GM19438 (cell line): ENCODE measurements at regions not wholly inside any gene's neighbourhood (a gene's known extent, or its start where the extent isn't known, plus 50 kb on each side); places are given as distances from the start of the nearest gene placed in this dataset.

Source experiments
- ATAC-seq: cut with Tn5 transposase; IDR thresholded peaks from one replicate; pipeline ENCODE4 v1.9.1; 2021; ENCODE audit warnings: low read depth; ENCODE audit not compliant: unreplicated experiment

DNA sequence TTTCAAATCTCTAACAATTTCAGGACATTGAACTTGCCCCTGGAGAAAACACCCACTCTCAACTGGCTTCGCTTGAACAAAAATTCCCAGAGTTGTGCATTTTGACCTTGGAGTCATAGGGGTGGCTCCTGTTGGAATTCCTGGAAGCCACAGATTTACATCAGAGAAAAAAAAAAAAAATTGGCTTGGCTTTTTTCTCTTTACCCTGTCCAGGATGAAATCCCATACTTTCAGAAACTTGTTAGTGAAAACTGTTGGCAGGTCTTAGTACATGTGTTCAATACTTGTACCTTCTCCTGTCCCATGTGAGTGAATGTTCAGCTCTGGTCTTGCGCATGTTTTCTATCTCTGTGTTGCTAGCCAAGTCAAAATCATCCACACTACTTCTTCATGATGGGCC, 228.8 kb downstream of the TGFB2 start:
- ATAC-seq = no peak

- ATAC-seq = no peak
Measured at GRCh38 chr1:218575079-218575478, 229.9 kb downstream of the TGFB2 start.

- no peak for ATAC-seq
Measured at GRCh38 chr1:218575856-218576255, 230.7 kb downstream of the TGFB2 start.

- no peak for ATAC-seq
Measured at GRCh38 chr1:218582646-218583045, 237.5 kb downstream of the TGFB2 start.

DNA sequence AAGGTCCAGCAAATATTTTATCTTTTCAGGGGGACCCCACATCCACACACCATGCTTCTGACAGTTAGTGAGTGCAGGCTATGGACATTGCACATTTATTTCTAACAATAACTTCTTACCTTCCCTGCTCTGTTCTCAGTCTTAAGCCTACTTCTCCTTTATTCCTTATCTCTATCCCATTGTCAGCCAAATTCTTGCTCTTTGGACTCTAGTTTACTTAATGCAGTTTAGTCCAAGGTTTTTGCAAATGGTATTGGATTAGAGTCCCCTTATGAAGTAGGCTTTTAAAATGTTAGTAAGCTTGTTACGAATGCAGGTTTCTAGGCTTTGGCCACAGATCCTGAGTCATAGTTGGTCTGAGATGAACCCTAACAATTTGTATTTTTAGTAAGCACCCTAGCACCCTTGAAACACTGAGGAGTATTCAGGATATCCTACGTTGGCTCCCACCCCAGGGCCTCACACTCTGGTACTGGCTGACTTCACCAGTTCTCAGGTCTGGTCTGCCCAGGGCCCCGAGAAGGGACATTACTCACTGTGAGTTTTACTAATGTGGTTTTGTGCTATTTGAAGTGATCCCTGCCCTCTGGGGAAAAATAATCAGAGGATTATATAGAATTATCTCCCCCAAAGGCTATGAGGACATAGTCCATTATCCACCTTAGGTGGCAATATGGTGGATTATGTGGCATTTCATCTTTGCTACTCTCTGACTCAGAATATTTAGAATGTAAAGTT, 239.5 kb downstream of the TGFB2 start:
- ATAC-seq = no peak

DNA sequence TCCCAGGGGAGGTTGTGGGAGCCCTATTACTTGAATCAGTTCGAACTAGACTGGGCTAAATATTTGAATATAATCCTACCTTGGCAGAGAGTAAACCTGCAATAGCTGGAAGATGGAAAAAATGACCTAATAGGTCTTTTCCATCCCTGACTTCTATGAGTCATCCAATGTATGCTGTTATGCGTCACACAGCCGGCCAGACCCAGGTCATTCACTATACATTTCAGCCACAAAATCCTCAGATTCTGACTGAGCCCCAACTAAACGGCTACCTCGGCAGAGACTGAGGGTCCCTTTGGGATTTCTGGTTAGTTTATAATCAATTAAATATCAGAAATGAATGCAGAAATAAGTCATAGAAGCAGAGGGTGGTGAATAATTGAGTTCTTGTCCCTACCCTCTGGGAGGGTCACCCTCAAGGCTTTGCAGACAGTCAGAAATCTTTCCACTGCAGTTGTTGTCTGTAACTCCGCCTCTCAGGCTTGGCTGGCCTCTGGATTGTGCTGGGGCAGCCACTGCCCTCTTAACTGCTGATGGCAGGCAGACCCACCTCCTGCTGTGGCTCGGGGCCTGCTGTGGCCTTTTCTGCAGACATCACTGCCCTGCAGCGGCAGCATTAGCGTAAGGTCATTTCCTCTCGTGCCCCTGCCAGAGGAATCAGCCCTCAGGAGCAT, 240.5 kb downstream of the TGFB2 start:
- no peak for ATAC-seq

GRCh38 chr1:218587900-218588299, 242.8 kb downstream of the TGFB2 start:
- no peak for ATAC-seq

DNA sequence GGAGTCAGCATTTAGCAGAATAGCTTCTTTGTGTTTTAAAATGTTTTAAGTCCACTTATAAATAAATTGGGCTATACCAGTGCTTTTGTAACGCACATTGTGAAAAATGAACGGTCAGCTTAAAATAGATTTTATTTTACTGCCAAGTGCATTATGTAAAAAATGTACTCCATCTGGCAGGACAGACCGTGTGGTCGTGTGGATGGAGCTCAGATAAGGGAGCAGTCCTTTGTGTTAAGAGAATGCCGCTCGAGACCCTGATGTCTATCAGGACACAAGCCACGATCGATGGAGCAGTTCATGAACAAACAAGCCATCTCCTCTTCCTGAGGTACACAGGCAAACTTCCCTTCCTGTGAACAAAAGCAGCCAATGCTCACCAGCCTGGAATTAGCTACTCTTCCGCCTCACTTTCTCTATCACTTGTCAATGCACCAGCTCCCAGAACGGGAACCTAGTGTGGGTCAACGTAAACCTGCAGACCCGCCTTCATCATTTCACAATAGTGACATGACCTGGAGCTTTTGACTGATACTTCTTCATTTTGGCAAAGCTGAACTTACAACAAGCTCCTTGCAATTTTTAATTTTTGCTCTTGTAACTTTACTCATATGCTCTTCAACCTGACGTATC, 243.5 kb downstream of the TGFB2 start:
- no peak for ATAC-seq

- ATAC-seq = no peak
Measured at GRCh38 chr1:218589487-218589886, 244.4 kb downstream of the TGFB2 start.

GRCh38 chr1:218591966-218592365, 246.8 kb downstream of the TGFB2 start:
- no peak for ATAC-seq

DNA sequence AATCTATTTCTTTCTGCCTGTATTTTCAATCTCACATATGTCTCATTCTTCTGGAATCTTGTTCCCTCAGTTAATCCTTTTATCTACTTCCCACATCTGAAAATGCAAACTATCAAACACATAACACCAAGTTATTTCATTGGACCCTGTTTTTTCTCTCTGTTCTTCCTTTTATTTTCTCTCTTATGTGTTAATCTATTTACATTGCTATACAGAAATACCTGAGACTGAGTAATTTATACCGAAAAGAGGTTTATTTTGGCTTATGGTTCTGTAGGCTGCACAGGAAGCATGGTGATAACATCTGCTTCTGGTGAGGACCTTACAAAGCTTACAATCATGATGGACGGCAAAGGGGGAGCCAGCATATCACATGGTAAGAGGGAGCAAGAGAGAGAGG, 247.6 kb downstream of the TGFB2 start:
- no peak for ATAC-seq

- no peak for ATAC-seq
Measured at GRCh38 chr1:218600968-218601367, 255.8 kb downstream of the TGFB2 start.

- no peak for ATAC-seq
Measured at GRCh38 chr1:218604217-218604616, 259.1 kb downstream of the TGFB2 start.

- ATAC-seq = no peak
Measured at GRCh38 chr1:218611916-218612585, 266.9 kb downstream of the TGFB2 start.

- ATAC-seq = no peak
Measured at GRCh38 chr1:218613105-218613504, 268.0 kb downstream of the TGFB2 start.

DNA sequence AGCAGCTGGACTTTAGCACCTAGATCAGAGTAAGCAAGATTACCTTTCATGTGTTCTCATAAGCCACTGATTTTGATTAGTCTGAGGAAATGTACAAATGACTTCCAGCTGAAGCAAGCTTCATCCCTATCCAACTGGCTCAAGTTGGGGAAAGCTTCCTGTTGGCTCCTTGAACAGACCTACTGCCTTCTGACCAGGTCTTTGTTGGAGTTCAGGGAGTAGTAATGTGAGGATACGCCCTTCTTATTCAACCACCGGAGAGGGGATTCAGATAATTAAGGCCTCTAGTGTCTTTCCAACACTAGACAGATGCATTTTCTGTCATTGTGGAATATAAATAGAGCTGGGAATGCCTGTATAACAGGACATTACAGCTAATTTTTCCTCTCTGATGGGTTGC, 268.9 kb downstream of the TGFB2 start:
- no peak for ATAC-seq

- ATAC-seq = no peak
Measured at GRCh38 chr1:218616681-218617080, 271.5 kb downstream of the TGFB2 start.

DNA sequence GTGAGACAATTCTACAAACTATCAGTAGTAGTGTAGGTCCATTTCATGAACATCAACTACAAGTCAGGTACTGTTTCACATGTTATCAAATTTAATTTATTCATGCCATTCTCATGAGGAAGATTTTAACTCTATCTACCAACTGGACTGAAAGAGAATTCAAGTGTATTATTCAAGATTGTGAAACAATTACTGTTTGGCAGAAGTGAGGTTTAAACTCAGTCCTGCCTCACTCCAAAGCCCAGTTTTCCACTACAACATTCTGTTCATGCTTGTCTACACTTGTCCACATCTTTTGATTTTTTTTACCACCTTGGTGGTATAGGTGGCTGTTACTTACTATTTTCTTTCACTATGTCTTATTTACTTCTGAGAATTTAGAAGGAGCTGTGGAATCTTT, 272.9 kb downstream of the TGFB2 start:
- ATAC-seq = no peak

DNA sequence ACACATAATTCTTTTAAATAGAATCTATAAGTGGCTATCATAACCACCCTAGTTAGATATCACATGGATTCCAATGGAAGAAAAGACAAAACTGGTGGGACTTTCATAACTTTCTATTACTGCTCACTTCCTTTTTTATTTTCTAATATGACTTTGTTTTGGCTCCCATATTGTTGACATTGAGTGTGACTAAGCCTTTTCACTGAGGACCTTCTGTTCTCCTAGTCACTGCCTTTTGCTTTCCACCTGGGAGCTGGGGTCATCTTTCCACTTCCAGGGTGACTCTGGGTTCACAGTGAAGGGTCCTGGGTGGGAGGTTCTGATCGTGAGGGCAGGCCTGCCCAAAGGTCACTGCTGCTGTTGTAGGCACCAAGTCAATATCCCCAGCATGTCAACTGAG, 275.8 kb downstream of the TGFB2 start:
- ATAC-seq = no peak

- no peak for ATAC-seq
Measured at GRCh38 chr1:218624052-218624451, 278.9 kb downstream of the TGFB2 start.

- ATAC-seq = no peak
Measured at GRCh38 chr1:218625393-218625792, 280.3 kb downstream of the TGFB2 start.
